SU-DHL-6 (cell line): ENCODE measurements at regions not wholly inside any gene's neighbourhood (a gene's known extent, or its start where the extent isn't known, plus 50 kb on each side); places are given as distances from the start of the nearest gene placed in this dataset.

Experiments used
- H2AFZ ChIP-seq: fragments of 200-600 bp; sonication (generic); 2 replicates; pipeline ENCODE4 v1.6.1; 2014; ENCODE audit warnings: low read depth, mild to moderate bottlenecking, moderate library complexity, mixed read lengths, antibody characterized with exemption, low read length; ENCODE audit not compliant: severe bottlenecking
- H3F3A ChIP-seq: fragments of 200-600 bp; shearing (Covaris generic); 2 replicates; pipeline ENCODE4 v1.6.0; 2016; ENCODE audit warnings: antibody characterized with exemption, mild to moderate bottlenecking; ENCODE audit not compliant: insufficient read depth
- H3K27ac ChIP-seq: fragments of 200-600 bp; sonication (generic); 2 replicates; pipeline ENCODE4 v1.5.1; 2016; ENCODE audit warnings: low read depth, mild to moderate bottlenecking, low read length, moderate library complexity, mixed read lengths
- H3K27me3 ChIP-seq: fragments of 200-600 bp; sonication (generic), shearing (Covaris generic); 2 replicates; pipeline ENCODE4 v1.6.0; 2014; ENCODE audit warnings: mild to moderate bottlenecking, low read length
- H3K36me3 ChIP-seq: fragments of 200-600 bp; sonication (generic); 2 replicates; pipeline ENCODE4 v1.6.1; 2014; ENCODE audit warnings: mild to moderate bottlenecking, low read length, mixed read lengths
- H3K4me2 ChIP-seq: fragments of 300-600, 200-600 bp; shearing (Covaris generic), sonication (generic); 2 replicates; pipeline ENCODE4 v1.6.0; 2014; ENCODE audit warnings: low read length, low read depth, mild to moderate bottlenecking; ENCODE audit not compliant: poor library complexity, severe bottlenecking
- H3K4me3 ChIP-seq: fragments of 200-600 bp; sonication (generic); 2 replicates; pipeline ENCODE4 v1.5.1; 2014; ENCODE audit warnings: antibody characterized with exemption, low read length, mild to moderate bottlenecking, mixed read lengths; ENCODE audit not compliant: insufficient read depth, poor library complexity, severe bottlenecking
- H3K79me2 ChIP-seq: fragments of 200-600 bp; sonication (generic); 2 replicates; pipeline ENCODE4 v1.6.1; 2014; ENCODE audit warnings: mild to moderate bottlenecking, low read length, moderate library complexity; ENCODE audit not compliant: insufficient read depth
- H3K9ac ChIP-seq: fragments of 200-600 bp; sonication (generic); 2 replicates; pipeline ENCODE4 v1.7.0; 2014; ENCODE audit warnings: mild to moderate bottlenecking, low read length
- H3K9me2 ChIP-seq: fragments of 200-600 bp; sonication (generic); replicated peaks from 2 replicates; pipeline ENCODE4 v1.6.1; 2014; ENCODE audit warnings: low read length; ENCODE audit not compliant: insufficient read depth
- H3K9me3 ChIP-seq: fragments of 200-600 bp; sonication (generic); 2 replicates; pipeline ENCODE4 v1.6.1; 2014; ENCODE audit warnings: low read length, mixed read lengths; ENCODE audit not compliant: insufficient read depth
- H4K20me1 ChIP-seq: fragments of 200-600 bp; sonication (generic); 2 replicates; pipeline ENCODE4 v1.6.1; 2014; ENCODE audit warnings: low read depth, mild to moderate bottlenecking, antibody characterized with exemption, low read length, moderate library complexity, mixed read lengths
- EZH2phosphoT487 ChIP-seq: fragments of 200-600 bp; sonication (generic), shearing (Covaris generic); conservative IDR thresholded peaks from 2 replicates; pipeline ENCODE4 v1.6.1; 2018; ENCODE audit warnings: mild to moderate bottlenecking, antibody characterized with exemption, low read length, moderate library complexity, mixed read lengths
- TF ChIP-seq, protein P1 (sequence below): fragments of 200-600 bp; sonication (generic); IDR thresholded peaks from one replicate; pipeline ENCODE4 v1.5.1; 2017; ENCODE audit warnings: antibody characterized with exemption, mild to moderate bottlenecking, low read length, moderate library complexity; ENCODE audit not compliant: insufficient read depth, poor library complexity, severe bottlenecking

DNA sequence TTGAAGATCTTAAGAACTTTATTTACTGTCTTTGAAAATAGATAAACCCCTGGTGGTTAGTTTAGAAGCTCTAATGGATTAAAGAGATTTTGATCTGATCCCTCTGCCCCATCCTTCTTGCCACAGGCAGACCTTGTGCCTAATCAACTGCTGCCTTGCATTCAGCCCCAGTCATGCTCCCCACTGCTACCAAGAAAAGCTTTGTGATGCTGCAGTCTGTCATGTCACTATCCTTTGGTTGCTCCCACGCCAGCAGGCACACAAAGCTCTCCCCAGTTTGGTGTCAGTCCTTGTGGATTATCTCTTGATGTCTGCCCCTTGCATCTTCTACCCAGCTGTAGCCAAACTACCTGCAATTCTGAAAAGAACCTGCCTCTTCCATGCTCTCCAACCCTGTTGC, 112.2 kb downstream of the MTNR1B start:
- no peak overlapping the region for H2AFZ ChIP-seq
- H3K27ac ChIP-seq: no peak overlapping the region
- H3K9ac ChIP-seq: no peak overlapping the region
- no peaks in the 10 kb centered on the region for H3K9me3 ChIP-seq
- H4K20me1 ChIP-seq: no peaks in the 10 kb centered on the region
- H3K79me2 ChIP-seq: no peaks in the 10 kb centered on the region
- no peak overlapping the region for H3K4me3 ChIP-seq
- H3F3A ChIP-seq: no peaks in the 10 kb centered on the region
- TF ChIP-seq, protein P1, sequence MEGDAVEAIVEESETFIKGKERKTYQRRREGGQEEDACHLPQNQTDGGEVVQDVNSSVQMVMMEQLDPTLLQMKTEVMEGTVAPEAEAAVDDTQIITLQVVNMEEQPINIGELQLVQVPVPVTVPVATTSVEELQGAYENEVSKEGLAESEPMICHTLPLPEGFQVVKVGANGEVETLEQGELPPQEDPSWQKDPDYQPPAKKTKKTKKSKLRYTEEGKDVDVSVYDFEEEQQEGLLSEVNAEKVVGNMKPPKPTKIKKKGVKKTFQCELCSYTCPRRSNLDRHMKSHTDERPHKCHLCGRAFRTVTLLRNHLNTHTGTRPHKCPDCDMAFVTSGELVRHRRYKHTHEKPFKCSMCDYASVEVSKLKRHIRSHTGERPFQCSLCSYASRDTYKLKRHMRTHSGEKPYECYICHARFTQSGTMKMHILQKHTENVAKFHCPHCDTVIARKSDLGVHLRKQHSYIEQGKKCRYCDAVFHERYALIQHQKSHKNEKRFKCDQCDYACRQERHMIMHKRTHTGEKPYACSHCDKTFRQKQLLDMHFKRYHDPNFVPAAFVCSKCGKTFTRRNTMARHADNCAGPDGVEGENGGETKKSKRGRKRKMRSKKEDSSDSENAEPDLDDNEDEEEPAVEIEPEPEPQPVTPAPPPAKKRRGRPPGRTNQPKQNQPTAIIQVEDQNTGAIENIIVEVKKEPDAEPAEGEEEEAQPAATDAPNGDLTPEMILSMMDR: no peak
- TF ChIP-seq EZH2phosphoT487: no peak
- H3K9me2 ChIP-seq: no peaks in the 10 kb centered on the region
- no peaks in the 10 kb centered on the region for H3K27me3 ChIP-seq
- H3K36me3 ChIP-seq: no peaks in the 10 kb centered on the region
- no peak overlapping the region for H3K4me2 ChIP-seq

GRCh38 chr11:93082900-93083299, 113.4 kb downstream of the MTNR1B start:
- H3K4me2 ChIP-seq: no peak overlapping the region
- no peak overlapping the region for H3K9ac ChIP-seq
- no peaks in the 10 kb centered on the region for H3K36me3 ChIP-seq
- no peaks in the 10 kb centered on the region for H4K20me1 ChIP-seq
- TF ChIP-seq, protein P1: no peak
- no peak for TF ChIP-seq EZH2phosphoT487
- no peaks in the 10 kb centered on the region for H3K9me2 ChIP-seq
- no peaks in the 10 kb centered on the region for H3F3A ChIP-seq
- H2AFZ ChIP-seq: no peak overlapping the region
- no peaks in the 10 kb centered on the region for H3K9me3 ChIP-seq
- H3K4me3 ChIP-seq: no peak overlapping the region
- no peaks in the 10 kb centered on the region for H3K79me2 ChIP-seq
- no peak overlapping the region for H3K27ac ChIP-seq
- H3K27me3 ChIP-seq: no peaks in the 10 kb centered on the region

- H3K4me3 ChIP-seq: no peak overlapping the region
- H3K27ac ChIP-seq: no peak overlapping the region
- no peaks in the 10 kb centered on the region for H3K36me3 ChIP-seq
- H3K9me3 ChIP-seq: no peaks in the 10 kb centered on the region
- H3K4me2 ChIP-seq: no peak overlapping the region
- no peak overlapping the region for H2AFZ ChIP-seq
- H3F3A ChIP-seq: no peaks in the 10 kb centered on the region
- no peaks in the 10 kb centered on the region for H3K27me3 ChIP-seq
- H3K9me2 ChIP-seq: no peaks in the 10 kb centered on the region
- no peaks in the 10 kb centered on the region for H3K79me2 ChIP-seq
- no peak overlapping the region for H3K9ac ChIP-seq
- TF ChIP-seq, protein P1: no peak
- TF ChIP-seq EZH2phosphoT487: no peak
- no peaks in the 10 kb centered on the region for H4K20me1 ChIP-seq
These were observed 112.9 kb downstream of the SLC36A4 start for GRCh38 chr11:93084727-93085505.
